Testis (tissue), 2 donors: ENCODE measurements at regions not wholly inside any gene's neighbourhood (a gene's known extent, or its start where the extent isn't known, plus 50 kb on each side); places are given as distances from the start of the nearest gene placed in this dataset.

Experiments
- CTCF ChIP-seq, 3 experiments: fragments of 450-650 bp in 2 of 3; fragments of 200-600 bp in 1 of 3; sonication (generic) in 1 of 3; IDR thresholded peaks; one replicate each; pipeline ENCODE4 v1.5.1; 2016 to 2019; ENCODE audit warnings: antibody characterized with exemption in 3 of 3, mild to moderate bottlenecking in 2 of 3, moderate library complexity in 1 of 3
- POLR2A ChIP-seq: fragments of 450-650 bp; IDR thresholded peaks from one replicate; pipeline ENCODE4 v1.6.1; 2017; ENCODE audit warnings: antibody characterized with exemption, mild to moderate bottlenecking, moderate library complexity

- TF ChIP-seq CTCF (IDR thresholded peaks at IDR 0.05) (no peak), POLR2A (no peak)
Measured at GRCh38 chr1:43067977-43068751, 103.9 kb downstream of the EBNA1BP2 start.
